ENCODE measurements at regions not wholly inside any gene's neighbourhood (a gene's known extent, or its start where the extent isn't known, plus 50 kb on each side); places are given as distances from the start of the nearest gene placed in this dataset.

GRCh38 chr18:75762758-75763157, 335.3 kb upstream of the SMIM21 start:
- TF ChIP-seq CTCF (IDR thresholded peaks at IDR 0.05; ENCODE audit: insufficient read depth, low read depth, low read length) = no peak
- no peak for TF ChIP-seq EZH2 (IDR thresholded peaks at IDR 0.05; ENCODE audit: insufficient read depth, low read length)

All from astrocyte (in vitro differentiated cells and primary cell).